SU-DHL-6 (cell line): ENCODE measurements at regions not wholly inside any gene's neighbourhood (a gene's known extent, or its start where the extent isn't known, plus 50 kb on each side); places are given as distances from the start of the nearest gene placed in this dataset.
"Not testable (repeated sequence)": the region's sequence is repeated elsewhere in the genome, so short reads cannot be mapped to it uniquely, and the experiment has no call there.

Experiments used
- H2AFZ ChIP-seq: fragments of 200-600 bp; sonication (generic); 2 replicates; pipeline ENCODE4 v1.6.1; 2014; ENCODE audit warnings: low read depth, mild to moderate bottlenecking, moderate library complexity, mixed read lengths, antibody characterized with exemption, low read length; ENCODE audit not compliant: severe bottlenecking
- H3F3A ChIP-seq: fragments of 200-600 bp; shearing (Covaris generic); 2 replicates; pipeline ENCODE4 v1.6.0; 2016; ENCODE audit warnings: antibody characterized with exemption, mild to moderate bottlenecking; ENCODE audit not compliant: insufficient read depth
- H3K27ac ChIP-seq: fragments of 200-600 bp; sonication (generic); 2 replicates; pipeline ENCODE4 v1.5.1; 2016; ENCODE audit warnings: low read depth, mild to moderate bottlenecking, low read length, moderate library complexity, mixed read lengths
- H3K27me3 ChIP-seq: fragments of 200-600 bp; sonication (generic), shearing (Covaris generic); 2 replicates; pipeline ENCODE4 v1.6.0; 2014; ENCODE audit warnings: mild to moderate bottlenecking, low read length
- H3K36me3 ChIP-seq: fragments of 200-600 bp; sonication (generic); 2 replicates; pipeline ENCODE4 v1.6.1; 2014; ENCODE audit warnings: mild to moderate bottlenecking, low read length, mixed read lengths
- H3K4me2 ChIP-seq: fragments of 300-600, 200-600 bp; shearing (Covaris generic), sonication (generic); 2 replicates; pipeline ENCODE4 v1.6.0; 2014; ENCODE audit warnings: low read length, low read depth, mild to moderate bottlenecking; ENCODE audit not compliant: poor library complexity, severe bottlenecking
- H3K4me3 ChIP-seq: fragments of 200-600 bp; sonication (generic); 2 replicates; pipeline ENCODE4 v1.5.1; 2014; ENCODE audit warnings: antibody characterized with exemption, low read length, mild to moderate bottlenecking, mixed read lengths; ENCODE audit not compliant: insufficient read depth, poor library complexity, severe bottlenecking
- H3K79me2 ChIP-seq: fragments of 200-600 bp; sonication (generic); 2 replicates; pipeline ENCODE4 v1.6.1; 2014; ENCODE audit warnings: mild to moderate bottlenecking, low read length, moderate library complexity; ENCODE audit not compliant: insufficient read depth
- H3K9ac ChIP-seq: fragments of 200-600 bp; sonication (generic); 2 replicates; pipeline ENCODE4 v1.7.0; 2014; ENCODE audit warnings: mild to moderate bottlenecking, low read length
- H3K9me2 ChIP-seq: fragments of 200-600 bp; sonication (generic); replicated peaks from 2 replicates; pipeline ENCODE4 v1.6.1; 2014; ENCODE audit warnings: low read length; ENCODE audit not compliant: insufficient read depth
- H3K9me3 ChIP-seq: fragments of 200-600 bp; sonication (generic); 2 replicates; pipeline ENCODE4 v1.6.1; 2014; ENCODE audit warnings: low read length, mixed read lengths; ENCODE audit not compliant: insufficient read depth
- H4K20me1 ChIP-seq: fragments of 200-600 bp; sonication (generic); 2 replicates; pipeline ENCODE4 v1.6.1; 2014; ENCODE audit warnings: low read depth, mild to moderate bottlenecking, antibody characterized with exemption, low read length, moderate library complexity, mixed read lengths
- CTCF ChIP-seq: fragments of 200-600 bp; sonication (generic); IDR thresholded peaks from one replicate; pipeline ENCODE4 v1.5.1; 2017; ENCODE audit warnings: antibody characterized with exemption, mild to moderate bottlenecking, low read length, moderate library complexity; ENCODE audit not compliant: insufficient read depth, poor library complexity, severe bottlenecking
- EZH2phosphoT487 ChIP-seq: fragments of 200-600 bp; sonication (generic), shearing (Covaris generic); conservative IDR thresholded peaks from 2 replicates; pipeline ENCODE4 v1.6.1; 2018; ENCODE audit warnings: mild to moderate bottlenecking, antibody characterized with exemption, low read length, moderate library complexity, mixed read lengths

DNA sequence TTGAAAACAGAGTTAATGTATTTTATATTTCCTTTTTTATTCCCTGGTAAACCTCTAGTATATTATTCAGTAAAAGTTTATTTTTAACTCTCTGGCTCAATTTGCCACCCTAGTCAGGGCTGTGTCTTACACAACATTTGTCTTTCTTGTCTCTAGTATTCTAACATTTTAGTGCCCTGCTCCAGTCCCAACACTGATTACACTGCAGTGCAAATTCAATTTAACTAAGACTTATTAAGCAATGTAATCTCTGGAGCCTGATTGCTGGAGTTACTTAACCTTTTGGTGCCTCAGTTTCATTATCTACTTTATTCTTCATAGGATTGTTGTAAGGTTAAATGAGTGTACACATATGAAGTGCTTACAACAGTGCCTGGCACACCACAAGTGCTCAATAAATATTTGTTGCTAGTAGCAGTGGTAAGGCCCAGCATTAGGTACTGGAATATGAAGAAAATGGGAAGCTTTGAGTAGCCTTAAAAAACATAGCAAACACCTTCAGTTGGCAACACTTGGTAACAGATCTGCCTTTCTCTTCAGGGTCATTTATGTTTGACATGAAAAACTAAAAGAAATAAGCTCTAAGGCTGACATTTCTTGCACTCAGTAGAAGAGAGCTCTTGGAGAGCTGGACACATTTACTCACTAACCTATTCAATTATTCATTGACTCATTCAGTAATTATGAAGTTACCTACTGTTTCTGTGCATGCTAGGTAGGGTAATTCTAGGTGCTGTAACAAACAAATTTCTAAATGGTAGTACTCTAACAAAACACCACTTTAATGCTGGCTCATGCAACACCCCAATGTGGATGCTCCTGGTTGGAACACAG lies 364.5 kb upstream of the EPHA3 start:
- Histone ChIP-seq H3K36me3 (no peaks in the 10 kb centered on the region), H3K9me2 (no peaks in the 10 kb centered on the region), H2AFZ (no peak overlapping the region), H3K9me3 (no peaks in the 10 kb centered on the region), H3K27ac (no peak overlapping the region), H3F3A (no peaks in the 10 kb centered on the region), H4K20me1 (no peaks in the 10 kb centered on the region), H3K9ac (no peak overlapping the region), H3K79me2 (no peaks in the 10 kb centered on the region), H3K4me3 (no peak overlapping the region), H3K27me3 (no peaks in the 10 kb centered on the region), H3K4me2 (no peak overlapping the region)
- TF ChIP-seq CTCF: no peak
- no peak for TF ChIP-seq EZH2phosphoT487

- no peak overlapping the region for H3K4me2 ChIP-seq
- TF ChIP-seq CTCF (no peak), EZH2phosphoT487 (no peak)
- no peak overlapping the region for H3K9ac ChIP-seq
- H2AFZ ChIP-seq: no peak overlapping the region
- no peak overlapping the region for H3K27ac ChIP-seq
- no peak overlapping the region for H3K4me3 ChIP-seq
- no peaks in the 10 kb centered on the region for H3K36me3 ChIP-seq
- no peaks in the 10 kb centered on the region for H3K9me2 ChIP-seq
- no peaks in the 10 kb centered on the region for H3K27me3 ChIP-seq
- no peaks in the 10 kb centered on the region for H4K20me1 ChIP-seq
- H3F3A ChIP-seq: no peaks in the 10 kb centered on the region
- no peaks in the 10 kb centered on the region for H3K79me2 ChIP-seq
- H3K9me3 ChIP-seq: no peaks in the 10 kb centered on the region
These were observed 362.5 kb upstream of the EPHA3 start for GRCh38 chr3:88744896-88745295.

DNA sequence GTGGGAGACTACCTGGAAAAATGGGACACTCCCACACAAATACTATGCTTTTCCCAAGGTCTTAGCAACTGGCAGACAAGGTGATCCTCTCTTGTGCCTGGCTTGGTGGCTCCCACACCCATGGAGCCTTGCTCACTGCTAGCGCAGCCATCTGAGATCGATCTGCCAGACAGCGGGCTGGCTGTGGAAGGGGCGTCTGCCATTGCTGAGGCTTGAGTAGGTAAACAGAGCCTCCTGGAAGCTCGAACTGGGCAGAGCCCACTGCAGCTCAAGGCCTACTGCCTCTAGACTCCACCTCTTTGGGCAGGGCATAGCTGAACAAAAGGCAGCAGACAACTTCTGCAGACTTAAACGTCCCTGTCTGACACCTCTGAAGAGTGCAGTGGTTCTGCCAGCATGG lies 360.3 kb upstream of the EPHA3 start:
- not testable (repeated sequence) for H3K36me3 ChIP-seq, H3K9ac ChIP-seq, H2AFZ ChIP-seq, H3K27ac ChIP-seq, H3K79me2 ChIP-seq, H3F3A ChIP-seq, H3K9me3 ChIP-seq, H3K27me3 ChIP-seq, H3K9me2 ChIP-seq, H4K20me1 ChIP-seq, H3K4me2 ChIP-seq, H3K4me3 ChIP-seq

DNA sequence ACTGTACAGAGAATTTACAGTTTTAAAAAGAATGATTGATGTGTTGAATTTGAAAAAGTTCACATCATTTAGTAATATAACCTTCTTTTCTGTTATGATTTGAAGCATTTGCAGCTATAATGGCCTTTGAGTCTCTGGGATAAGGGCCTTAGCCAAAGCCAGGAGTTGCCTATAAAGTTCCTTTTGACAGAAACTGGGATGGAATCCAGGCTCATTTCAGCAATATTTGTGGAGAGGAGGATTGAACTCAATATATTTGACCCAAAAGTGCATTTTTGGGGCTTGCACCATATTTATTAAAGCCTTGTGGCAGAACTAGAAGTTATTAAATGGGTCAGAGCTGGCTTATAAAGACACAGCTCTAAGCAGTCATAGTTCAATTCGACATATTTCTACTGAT lies 348.7 kb upstream of the EPHA3 start:
- H3K9me3 ChIP-seq: no peaks in the 10 kb centered on the region
- no peaks in the 10 kb centered on the region for H4K20me1 ChIP-seq

More for the DNA sequence above, 348.7 kb upstream of the EPHA3 start:
- Histone ChIP-seq H3K27me3 (no peaks in the 10 kb centered on the region), H3K9ac (no peak overlapping the region), H3K27ac (no peak overlapping the region), H3K9me2 (no peaks in the 10 kb centered on the region), H3K79me2 (no peaks in the 10 kb centered on the region), H3K4me2 (no peak overlapping the region), H3F3A (no peaks in the 10 kb centered on the region), H3K4me3 (no peak overlapping the region), H2AFZ (no peak overlapping the region), H3K36me3 (no peaks in the 10 kb centered on the region)
- no peak for TF ChIP-seq EZH2phosphoT487
- TF ChIP-seq CTCF: no peak
